ENCODE measurements at regions not wholly inside any gene's neighbourhood (a gene's known extent, or its start where the extent isn't known, plus 50 kb on each side); places are given as distances from the start of the nearest gene placed in this dataset.
"Not testable (repeated sequence)": the region's sequence is repeated elsewhere in the genome, so short reads cannot be mapped to it uniquely, and the experiment has no call there.

DNA sequence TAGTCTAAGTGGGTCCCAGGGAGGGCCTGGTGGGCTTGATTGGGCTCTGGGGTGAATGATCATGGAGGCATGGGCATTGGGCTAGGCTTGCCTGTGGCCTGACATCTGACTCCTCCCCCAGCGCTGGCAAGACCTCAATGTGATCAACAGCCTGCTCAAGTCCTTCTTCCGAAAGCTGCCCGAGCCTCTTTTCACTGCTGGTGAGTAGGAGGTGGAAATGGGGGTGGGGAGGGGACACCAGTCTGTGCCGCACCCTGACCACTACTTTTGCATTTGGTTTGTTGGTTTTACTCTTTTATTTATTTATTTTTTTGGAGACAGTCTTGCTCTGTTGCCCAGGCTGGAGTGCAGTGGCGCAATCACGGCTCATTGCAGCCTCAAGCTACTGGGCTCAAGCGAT lies 116.7 kb downstream of the ZNF267 start:
- H3K36me3 ChIP-seq (ENCODE audit: control insufficient read depth in 2 of 3, insufficient read depth in 3 of 3, low read length in 3 of 3); intact Hi-C loops (cut with micrococcal nuclease); ATAC-seq; H3K27ac Mint-ChIP-seq; H3K4me1 Mint-ChIP-seq; H3K27ac ChIP-seq (ENCODE audit: low read depth, low read length); DNase-seq; H3K27me3 Mint-ChIP-seq; H3K36me3 Mint-ChIP-seq; H3K27me3 ChIP-seq (ENCODE audit: control insufficient read depth in 2 of 2, insufficient read depth in 2 of 2, low read length in 2 of 2); H3K4me3 ChIP-seq (ENCODE audit: low read length); H3K4me1 ChIP-seq (ENCODE audit: control insufficient read depth in 2 of 2, insufficient read depth in 2 of 2, low read length in 2 of 2); H3K4me3 Mint-ChIP-seq; POLR2A ChIA-PET; H3K9me3 ChIP-seq (ENCODE audit: control insufficient read depth in 2 of 3, low read length in 3 of 3); H3K9me3 Mint-ChIP-seq: not testable (repeated sequence)
- CTCF ChIA-PET: interaction anchor here (0.7 kb wide), 1 partner anchor 132 kb away, joined by 4 read pairs; no protein-coding TSS in a partner anchor

DNA sequence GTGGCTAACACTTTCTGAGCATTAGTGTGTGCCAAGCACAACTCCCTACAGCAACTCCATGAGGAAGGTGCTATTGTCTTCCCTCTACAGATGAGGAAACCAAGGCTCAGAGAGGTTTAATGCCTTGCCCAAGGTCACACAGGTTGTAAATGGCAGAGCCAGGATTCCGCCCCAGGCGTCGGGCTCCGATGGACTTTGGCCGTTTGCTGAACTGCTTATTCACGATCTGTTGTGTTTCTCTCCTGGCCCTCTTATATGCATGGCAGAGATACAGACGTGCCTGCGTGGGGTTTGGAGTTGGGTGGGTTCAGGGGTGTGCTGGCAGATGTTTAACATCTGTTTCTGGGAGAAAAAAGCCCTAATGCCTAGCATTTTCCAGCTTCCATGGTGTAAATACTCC lies 117.4 kb downstream of the ZNF267 start:
- POLR2A ChIA-PET; H3K4me3 ChIP-seq (ENCODE audit: low read length); H3K36me3 Mint-ChIP-seq; H3K27ac ChIP-seq (ENCODE audit: low read depth, low read length); DNase-seq; H3K36me3 ChIP-seq (ENCODE audit: control insufficient read depth in 2 of 3, insufficient read depth in 3 of 3, low read length in 3 of 3); H3K4me1 Mint-ChIP-seq; H3K27ac Mint-ChIP-seq; H3K27me3 ChIP-seq (ENCODE audit: control insufficient read depth in 2 of 2, insufficient read depth in 2 of 2, low read length in 2 of 2); H3K27me3 Mint-ChIP-seq; ATAC-seq; intact Hi-C loops (cut with micrococcal nuclease); H3K9me3 ChIP-seq (ENCODE audit: control insufficient read depth in 2 of 3, low read length in 3 of 3); H3K4me3 Mint-ChIP-seq; H3K4me1 ChIP-seq (ENCODE audit: control insufficient read depth in 2 of 2, insufficient read depth in 2 of 2, low read length in 2 of 2); H3K9me3 Mint-ChIP-seq: not testable (repeated sequence)
- CTCF ChIA-PET: interaction anchor here (0.7 kb wide), 1 partner anchor 132 kb away, joined by 4 read pairs; no protein-coding TSS in a partner anchor

DNA sequence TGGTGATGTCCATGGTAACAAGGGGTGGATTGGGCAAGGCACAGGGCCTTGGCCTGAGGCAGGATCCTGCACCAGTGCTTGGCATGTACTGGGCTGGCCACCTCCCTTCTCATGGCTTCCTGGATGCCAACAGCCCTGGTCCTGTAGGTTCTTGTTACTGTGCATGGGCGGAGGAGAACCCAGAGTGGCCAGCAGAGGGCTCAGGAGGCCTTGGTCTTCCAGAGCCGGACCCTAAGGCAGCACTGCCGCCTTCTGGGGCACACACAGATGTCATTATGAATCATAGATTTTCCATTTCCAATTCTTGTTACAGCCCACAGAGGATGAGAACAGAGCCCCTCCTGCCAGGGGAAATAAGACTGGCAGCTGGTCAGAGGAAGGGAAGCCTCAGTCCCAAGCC lies 122.7 kb downstream of the ZNF267 start:
- H3K27ac ChIP-seq (ENCODE audit: low read depth, low read length); H3K4me1 ChIP-seq (ENCODE audit: control insufficient read depth in 2 of 2, insufficient read depth in 2 of 2, low read length in 2 of 2); H3K36me3 Mint-ChIP-seq; H3K4me3 ChIP-seq (ENCODE audit: low read length); CTCF ChIA-PET; H3K4me3 Mint-ChIP-seq; H3K9me3 ChIP-seq (ENCODE audit: control insufficient read depth in 2 of 3, low read length in 3 of 3); ATAC-seq; H3K27me3 ChIP-seq (ENCODE audit: control insufficient read depth in 2 of 2, insufficient read depth in 2 of 2, low read length in 2 of 2); intact Hi-C loops (cut with micrococcal nuclease); H3K4me1 Mint-ChIP-seq; DNase-seq; POLR2A ChIA-PET; H3K9me3 Mint-ChIP-seq; H3K27ac Mint-ChIP-seq; H3K27me3 Mint-ChIP-seq; H3K36me3 ChIP-seq (ENCODE audit: control insufficient read depth in 2 of 3, insufficient read depth in 3 of 3, low read length in 3 of 3): not testable (repeated sequence)

DNA sequence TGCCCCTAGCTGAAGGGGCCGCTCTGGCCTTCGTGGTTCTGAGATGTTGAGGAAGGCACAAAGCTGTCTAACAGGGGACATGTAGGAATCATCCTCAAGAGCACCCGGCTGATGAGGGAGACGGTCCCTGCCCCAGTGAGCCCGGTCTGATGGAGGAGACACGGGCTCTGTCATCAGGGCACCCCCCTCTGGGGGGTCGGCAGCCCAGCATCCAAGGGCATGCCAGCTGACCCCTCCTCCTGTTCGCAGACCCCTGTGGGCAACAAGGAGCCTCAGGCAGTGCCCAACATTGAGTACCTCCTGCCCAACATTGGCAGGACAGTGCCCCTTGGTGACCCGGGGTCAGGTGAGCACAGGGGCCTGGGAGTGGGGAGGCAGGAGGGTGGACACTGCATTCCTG lies 128.9 kb downstream of the ZNF267 start:
- POLR2A ChIA-PET; CTCF ChIA-PET; H3K27ac Mint-ChIP-seq; H3K27ac ChIP-seq (ENCODE audit: low read depth, low read length); H3K4me1 ChIP-seq (ENCODE audit: control insufficient read depth in 2 of 2, insufficient read depth in 2 of 2, low read length in 2 of 2); H3K9me3 ChIP-seq (ENCODE audit: control insufficient read depth in 2 of 3, low read length in 3 of 3); H3K27me3 Mint-ChIP-seq; H3K27me3 ChIP-seq (ENCODE audit: control insufficient read depth in 2 of 2, insufficient read depth in 2 of 2, low read length in 2 of 2); H3K4me3 ChIP-seq (ENCODE audit: low read length); H3K36me3 ChIP-seq (ENCODE audit: control insufficient read depth in 2 of 3, insufficient read depth in 3 of 3, low read length in 3 of 3); intact Hi-C loops (cut with micrococcal nuclease); DNase-seq; H3K4me3 Mint-ChIP-seq; H3K4me1 Mint-ChIP-seq; H3K36me3 Mint-ChIP-seq; ATAC-seq: not testable (repeated sequence)
- H3K9me3 Mint-ChIP-seq: peaks cover 0 to 12% (median 7%) of the 10 kb centered on the region in 11 donors

DNA sequence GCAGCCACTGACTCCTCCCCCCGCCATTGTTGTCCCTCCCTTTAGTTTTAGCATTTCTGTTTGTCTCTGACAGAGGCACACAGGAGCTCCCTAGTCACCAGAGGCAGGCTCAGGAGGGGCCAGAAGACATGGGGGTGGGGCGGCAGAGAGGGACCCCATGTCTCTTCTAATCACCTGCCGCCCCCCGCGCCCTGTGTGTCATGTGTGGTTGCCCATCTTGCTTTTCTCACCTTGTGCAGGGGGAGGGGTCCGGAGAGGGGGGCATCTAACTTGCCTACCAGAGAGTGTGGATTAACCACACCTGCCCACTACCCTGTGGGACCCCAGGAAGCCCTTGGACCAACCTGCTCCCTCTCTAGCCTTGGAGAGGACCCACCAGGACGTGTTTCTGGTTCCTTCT lies 130.2 kb downstream of the ZNF267 start:
- CTCF ChIA-PET; H3K4me1 ChIP-seq (ENCODE audit: control insufficient read depth in 2 of 2, insufficient read depth in 2 of 2, low read length in 2 of 2); H3K36me3 ChIP-seq (ENCODE audit: control insufficient read depth in 2 of 3, insufficient read depth in 3 of 3, low read length in 3 of 3); POLR2A ChIA-PET; H3K9me3 ChIP-seq (ENCODE audit: control insufficient read depth in 2 of 3, low read length in 3 of 3); H3K4me1 Mint-ChIP-seq; H3K27me3 ChIP-seq (ENCODE audit: control insufficient read depth in 2 of 2, insufficient read depth in 2 of 2, low read length in 2 of 2); H3K27me3 Mint-ChIP-seq; H3K27ac ChIP-seq (ENCODE audit: low read depth, low read length); H3K4me3 Mint-ChIP-seq; H3K27ac Mint-ChIP-seq; ATAC-seq; intact Hi-C loops (cut with micrococcal nuclease); H3K4me3 ChIP-seq (ENCODE audit: low read length); H3K36me3 Mint-ChIP-seq; DNase-seq: not testable (repeated sequence)
- peaks cover 0 to 12% (median 7%) of the 10 kb centered on the region in 11 donors for H3K9me3 Mint-ChIP-seq

DNA sequence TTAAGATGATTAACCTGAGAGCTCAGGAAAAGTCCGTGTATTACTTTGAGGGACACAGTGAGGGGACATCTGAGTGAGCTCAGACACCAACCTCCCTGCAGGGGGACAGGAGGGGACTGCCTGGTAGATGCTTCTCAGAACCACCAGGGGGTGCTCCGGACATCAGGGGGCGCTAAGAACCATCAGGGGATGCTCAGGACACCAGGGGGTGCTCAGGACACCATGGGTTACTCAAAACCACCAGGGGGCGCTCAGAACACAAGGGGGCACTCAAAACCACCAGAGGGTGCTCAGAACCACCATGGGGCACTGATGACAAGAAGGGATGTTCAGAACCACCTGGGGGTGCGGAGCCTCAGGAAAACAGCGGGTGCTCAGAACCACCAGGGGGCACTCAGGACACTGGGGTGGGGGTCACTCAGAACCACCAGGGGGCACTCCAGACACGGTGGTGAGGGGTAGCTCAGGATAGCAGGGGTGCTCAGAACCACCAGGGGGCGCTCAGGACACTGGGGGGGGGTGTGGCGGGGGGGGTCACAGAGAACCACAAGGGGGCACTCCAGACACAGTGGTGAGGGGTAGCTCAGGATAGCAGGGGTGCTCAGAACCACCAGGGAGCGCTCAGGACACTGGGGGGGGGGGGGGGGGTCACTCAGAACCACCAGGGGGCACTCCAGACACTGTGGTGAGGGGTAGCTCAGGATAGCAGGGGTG lies 165.3 kb downstream of the ZNF267 start:
- H3K4me3 ChIP-seq (ENCODE audit: low read length); H3K27me3 ChIP-seq (ENCODE audit: control insufficient read depth in 2 of 2, insufficient read depth in 2 of 2, low read length in 2 of 2); CTCF ChIA-PET; H3K4me3 Mint-ChIP-seq; H3K4me1 Mint-ChIP-seq; H3K4me1 ChIP-seq (ENCODE audit: control insufficient read depth in 2 of 2, insufficient read depth in 2 of 2, low read length in 2 of 2); intact Hi-C loops (cut with micrococcal nuclease); H3K27ac ChIP-seq (ENCODE audit: low read depth, low read length); H3K9me3 ChIP-seq (ENCODE audit: control insufficient read depth in 2 of 3, low read length in 3 of 3); H3K9me3 Mint-ChIP-seq; POLR2A ChIA-PET; H3K36me3 ChIP-seq (ENCODE audit: control insufficient read depth in 2 of 3, insufficient read depth in 3 of 3, low read length in 3 of 3); H3K36me3 Mint-ChIP-seq; ATAC-seq; H3K27ac Mint-ChIP-seq; DNase-seq; H3K27me3 Mint-ChIP-seq: not testable (repeated sequence)

DNA sequence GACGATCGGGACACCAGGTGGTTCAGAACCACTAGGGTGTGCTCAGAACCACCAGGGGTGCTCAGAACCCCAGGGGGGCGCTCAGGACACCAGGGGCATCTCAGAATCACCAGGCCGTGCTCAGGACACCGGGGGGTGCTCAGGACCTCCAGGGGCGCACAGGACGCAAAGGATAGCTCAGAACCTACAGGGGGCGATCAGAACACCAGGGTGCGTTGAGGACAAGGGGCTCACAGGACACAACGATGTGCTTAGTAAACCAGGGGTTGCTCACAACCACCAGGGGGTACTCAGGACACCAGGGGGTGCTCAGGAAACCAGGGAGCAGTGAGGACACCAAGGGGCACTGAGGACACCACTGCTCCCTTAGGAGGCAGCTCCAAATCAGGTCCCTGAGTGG lies 166.3 kb downstream of the ZNF267 start:
- H3K9me3 ChIP-seq (ENCODE audit: control insufficient read depth in 2 of 3, low read length in 3 of 3); H3K4me1 ChIP-seq (ENCODE audit: control insufficient read depth in 2 of 2, insufficient read depth in 2 of 2, low read length in 2 of 2); DNase-seq; H3K4me3 ChIP-seq (ENCODE audit: low read length); POLR2A ChIA-PET; H3K4me1 Mint-ChIP-seq; H3K4me3 Mint-ChIP-seq; H3K27me3 ChIP-seq (ENCODE audit: control insufficient read depth in 2 of 2, insufficient read depth in 2 of 2, low read length in 2 of 2); H3K27ac ChIP-seq (ENCODE audit: low read depth, low read length); H3K27me3 Mint-ChIP-seq; H3K36me3 ChIP-seq (ENCODE audit: control insufficient read depth in 2 of 3, insufficient read depth in 3 of 3, low read length in 3 of 3); H3K27ac Mint-ChIP-seq; CTCF ChIA-PET; intact Hi-C loops (cut with micrococcal nuclease); H3K36me3 Mint-ChIP-seq; H3K9me3 Mint-ChIP-seq; ATAC-seq: not testable (repeated sequence)
